AG09319 (cell line): ENCODE measurements at regions not wholly inside any gene's neighbourhood (a gene's known extent, or its start where the extent isn't known, plus 50 kb on each side); places are given as distances from the start of the nearest gene placed in this dataset.

ENCODE experiments used
- DNase-seq: peaks from one replicate; pipeline ENCODE4 v3.0.0-alpha.2; 2010; ENCODE audit warnings: low read depth; ENCODE audit errors: extremely low read depth
- TF ChIP-seq, protein P1 (sequence below): IDR thresholded peaks from 2 replicates; pipeline ENCODE4 v1.5.1; 2011; ENCODE audit warnings: low read depth, mild to moderate bottlenecking, inconsistent platforms, low read length, moderate library complexity

- no peak for DNase-seq
- TF ChIP-seq, protein P1, sequence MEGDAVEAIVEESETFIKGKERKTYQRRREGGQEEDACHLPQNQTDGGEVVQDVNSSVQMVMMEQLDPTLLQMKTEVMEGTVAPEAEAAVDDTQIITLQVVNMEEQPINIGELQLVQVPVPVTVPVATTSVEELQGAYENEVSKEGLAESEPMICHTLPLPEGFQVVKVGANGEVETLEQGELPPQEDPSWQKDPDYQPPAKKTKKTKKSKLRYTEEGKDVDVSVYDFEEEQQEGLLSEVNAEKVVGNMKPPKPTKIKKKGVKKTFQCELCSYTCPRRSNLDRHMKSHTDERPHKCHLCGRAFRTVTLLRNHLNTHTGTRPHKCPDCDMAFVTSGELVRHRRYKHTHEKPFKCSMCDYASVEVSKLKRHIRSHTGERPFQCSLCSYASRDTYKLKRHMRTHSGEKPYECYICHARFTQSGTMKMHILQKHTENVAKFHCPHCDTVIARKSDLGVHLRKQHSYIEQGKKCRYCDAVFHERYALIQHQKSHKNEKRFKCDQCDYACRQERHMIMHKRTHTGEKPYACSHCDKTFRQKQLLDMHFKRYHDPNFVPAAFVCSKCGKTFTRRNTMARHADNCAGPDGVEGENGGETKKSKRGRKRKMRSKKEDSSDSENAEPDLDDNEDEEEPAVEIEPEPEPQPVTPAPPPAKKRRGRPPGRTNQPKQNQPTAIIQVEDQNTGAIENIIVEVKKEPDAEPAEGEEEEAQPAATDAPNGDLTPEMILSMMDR: no peak
These were observed 1373.2 kb downstream of the SUCLG1 start for GRCh38 chr2:83085869-83086268.

DNA sequence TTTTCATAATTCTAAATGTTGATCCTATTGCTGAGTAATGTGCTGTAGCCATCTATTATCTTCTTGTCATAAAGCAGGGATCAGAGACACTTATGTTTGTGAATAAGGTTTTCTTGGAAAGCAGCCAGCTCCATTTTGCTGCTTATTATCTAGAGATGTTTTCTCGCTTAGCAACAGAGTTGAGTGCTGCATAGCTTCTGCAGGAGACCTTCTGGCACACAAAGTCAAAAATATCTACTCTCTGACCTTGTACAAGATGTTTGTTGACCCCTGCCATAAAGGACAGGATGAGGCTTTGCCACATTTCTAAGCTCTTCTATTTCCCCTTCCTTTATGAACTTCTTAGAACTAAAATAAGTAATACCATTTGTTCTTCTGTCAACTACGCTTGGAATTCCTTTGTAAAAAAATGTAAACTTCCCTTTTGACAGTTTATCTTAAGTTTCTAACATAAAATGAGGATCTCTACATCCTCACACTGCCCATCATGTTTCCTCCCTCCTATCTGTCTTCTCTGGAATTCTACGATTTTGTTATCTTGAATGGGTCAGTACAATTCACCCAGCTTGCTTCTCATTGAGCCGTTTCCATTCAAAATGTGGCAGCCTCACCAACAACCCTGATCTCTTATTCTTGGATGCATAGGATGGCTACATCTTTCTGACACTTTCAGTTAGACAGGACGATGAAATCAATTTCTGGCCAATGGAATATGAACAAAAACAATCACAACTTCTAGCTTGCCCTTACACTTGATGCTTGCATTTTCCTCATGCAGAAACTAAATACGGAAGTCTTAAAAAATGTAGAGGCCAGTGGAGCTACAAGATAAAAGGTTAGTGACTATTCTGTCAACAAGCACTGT, 1377.0 kb downstream of the SUCLG1 start:
- DNase-seq: no peak
- TF ChIP-seq, protein P1: no peak

- DNase-seq: no peak
- TF ChIP-seq, protein P1: no peak
These were observed 1380.1 kb downstream of the SUCLG1 start for GRCh38 chr2:83079007-83079406.

DNA sequence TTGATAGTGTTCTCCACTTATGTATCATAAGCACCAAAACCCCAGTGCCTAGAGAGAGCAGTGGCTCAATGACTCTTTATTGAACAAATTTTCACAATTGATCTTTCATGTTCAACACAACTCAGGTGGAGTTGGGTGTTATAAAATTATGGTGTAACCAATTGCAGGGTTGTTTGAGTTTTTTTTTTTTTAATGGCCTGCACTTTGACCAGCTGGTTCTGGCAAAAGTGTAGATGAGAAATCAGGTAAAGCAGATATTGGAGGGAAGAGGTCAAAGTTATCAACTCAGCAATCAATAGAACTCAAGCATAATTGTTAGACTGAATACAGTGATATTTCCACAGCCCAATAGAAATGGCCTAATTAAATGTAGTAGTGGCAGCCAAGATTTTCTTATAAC, 1386.3 kb downstream of the SUCLG1 start:
- TF ChIP-seq, protein P1: no peak
- DNase-seq: no peak

DNA sequence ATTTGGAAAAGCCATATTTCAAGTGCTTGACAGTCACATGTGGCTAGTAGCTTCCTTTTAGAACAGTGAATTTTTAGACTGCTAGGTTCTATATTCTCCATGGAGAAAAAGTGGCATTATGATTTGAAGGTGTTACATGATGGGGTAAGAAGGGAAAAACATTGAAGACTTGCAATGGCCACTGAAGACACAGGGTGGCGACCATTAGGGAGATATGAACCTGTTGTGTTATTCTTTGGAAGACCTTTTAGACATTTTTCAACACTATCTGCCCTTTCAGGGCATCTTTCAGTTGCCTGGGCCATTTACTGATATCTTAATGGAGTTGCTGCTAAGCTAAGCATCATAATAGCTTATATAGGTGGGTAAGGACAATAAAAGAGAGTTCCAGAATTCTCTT, 1387.2 kb downstream of the SUCLG1 start:
- DNase-seq: no peak
- TF ChIP-seq, protein P1: no peak

GRCh38 chr2:83071352-83071751, 1387.7 kb downstream of the SUCLG1 start:
- DNase-seq: no peak
- TF ChIP-seq, protein P1: no peak

DNA sequence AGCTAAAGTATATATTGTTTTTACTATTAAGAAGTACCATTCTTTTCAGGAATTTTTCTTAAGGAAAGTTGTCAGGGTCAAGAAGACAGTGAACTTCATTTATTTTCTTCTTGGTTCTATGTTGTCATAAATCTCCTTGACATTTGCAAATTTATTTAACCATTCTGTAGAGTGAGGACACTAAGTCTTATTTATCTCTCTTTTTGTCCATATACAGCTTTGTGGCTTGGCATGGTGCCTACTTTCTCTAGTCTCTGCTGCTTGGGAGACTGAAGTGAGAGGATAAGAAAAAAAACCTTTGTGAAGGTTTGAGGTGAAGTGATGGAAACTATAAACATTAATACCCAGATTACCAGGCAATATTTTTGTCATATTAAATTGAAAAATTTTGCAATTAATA, 1389.4 kb downstream of the SUCLG1 start:
- no peak for DNase-seq
- TF ChIP-seq, protein P1: no peak
